Activated T-cell treated with anti-CD3 and anti-CD28 coated beads, Interleukin-2, amount 50 U/mL, for 24 hours (primary cell): ENCODE measurements at regions not wholly inside any gene's neighbourhood (a gene's known extent, or its start where the extent isn't known, plus 50 kb on each side); places are given as distances from the start of the nearest gene placed in this dataset.
"Not testable (repeated sequence)": the region's sequence is repeated elsewhere in the genome, so short reads cannot be mapped to it uniquely, and the experiment has no call there.

Experiments
- DNase-seq: peaks from one replicate; pipeline ENCODE4 v3.0.0-alpha.2; 2020
- H3K27ac Mint-ChIP-seq: 2 replicates; pipeline ENCODE4 v1.8.0; 2020; ENCODE audit warnings: mild to moderate bottlenecking, mixed read lengths
- H3K27me3 Mint-ChIP-seq: 2 replicates; pipeline ENCODE4 v1.8.0; 2020; ENCODE audit warnings: mixed read lengths
- H3K36me3 Mint-ChIP-seq: 2 replicates; pipeline ENCODE4 v1.8.0; 2020; ENCODE audit warnings: low read depth, mixed read lengths
- H3K4me1 Mint-ChIP-seq: 2 replicates; pipeline ENCODE4 v1.8.0; 2020; ENCODE audit warnings: low read depth, mixed read lengths
- H3K4me3 Mint-ChIP-seq: 2 replicates; pipeline ENCODE4 v1.8.0; 2020; ENCODE audit warnings: mild to moderate bottlenecking, moderate library complexity, mixed read lengths
- H3K9me3 Mint-ChIP-seq: 2 replicates; pipeline ENCODE4 v1.8.0; 2020; ENCODE audit warnings: mixed read lengths

GRCh38 chr13:86253497-86253896 is 454.3 kb upstream of the SLITRK6 start:
- DNase-seq, H3K36me3 Mint-ChIP-seq, H3K4me1 Mint-ChIP-seq, H3K27ac Mint-ChIP-seq, H3K4me3 Mint-ChIP-seq, H3K9me3 Mint-ChIP-seq, H3K27me3 Mint-ChIP-seq: not testable (repeated sequence)

GRCh38 chr13:86255820-86256219 is 456.6 kb upstream of the SLITRK6 start:
- H3K4me3 Mint-ChIP-seq, H3K36me3 Mint-ChIP-seq, H3K27ac Mint-ChIP-seq, H3K9me3 Mint-ChIP-seq, DNase-seq, H3K27me3 Mint-ChIP-seq, H3K4me1 Mint-ChIP-seq: not testable (repeated sequence)

- DNase-seq = no peak
- Mint-ChIP-seq H3K4me3 (no peak overlapping the region), H3K36me3 (no peaks in the 10 kb centered on the region), H3K27me3 (no peaks in the 10 kb centered on the region), H3K27ac (no peak overlapping the region), H3K9me3 (peaks cover 1% of the 10 kb centered on the region), H3K4me1 (no peaks in the 10 kb centered on the region)
These were observed 470.3 kb upstream of the SLITRK6 start for GRCh38 chr13:86269511-86269910.

GRCh38 chr13:86282442-86282841 is 483.2 kb upstream of the SLITRK6 start:
- Mint-ChIP-seq H3K4me1 (no peaks in the 10 kb centered on the region), H3K9me3 (peaks cover 15% of the 10 kb centered on the region), H3K36me3 (no peaks in the 10 kb centered on the region), H3K27me3 (no peaks in the 10 kb centered on the region), H3K4me3 (no peak overlapping the region), H3K27ac (no peak overlapping the region)
- DNase-seq = no peak

- no peaks in the 10 kb centered on the region for H3K27me3 Mint-ChIP-seq
These were observed 483.8 kb upstream of the SLITRK6 start for GRCh38 chr13:86283031-86283430.

GRCh38 chr13:86298725-86299124 is 499.5 kb upstream of the SLITRK6 start:
- DNase-seq = no peak
- H3K27me3 Mint-ChIP-seq = no peaks in the 10 kb centered on the region
- H3K4me3 Mint-ChIP-seq = no peak overlapping the region
- no peaks in the 10 kb centered on the region for H3K4me1 Mint-ChIP-seq
- H3K36me3 Mint-ChIP-seq = no peaks in the 10 kb centered on the region
- H3K9me3 Mint-ChIP-seq = peaks cover 3% of the 10 kb centered on the region
- H3K27ac Mint-ChIP-seq = no peak overlapping the region

More at GRCh38 chr13:86283031-86283430, 483.8 kb upstream of the SLITRK6 start:
- no peak overlapping the region for H3K4me3 Mint-ChIP-seq
- H3K36me3 Mint-ChIP-seq = no peaks in the 10 kb centered on the region
- no peaks in the 10 kb centered on the region for H3K4me1 Mint-ChIP-seq
- DNase-seq = no peak
- H3K9me3 Mint-ChIP-seq = peaks cover 12% of the 10 kb centered on the region
- H3K27ac Mint-ChIP-seq = no peak overlapping the region

- H3K9me3 Mint-ChIP-seq = peaks cover 3% of the 10 kb centered on the region
- no peak overlapping the region for H3K4me3 Mint-ChIP-seq
- DNase-seq = no peak
- no peaks in the 10 kb centered on the region for H3K27me3 Mint-ChIP-seq
- H3K4me1 Mint-ChIP-seq = no peaks in the 10 kb centered on the region
- H3K27ac Mint-ChIP-seq = no peak overlapping the region
- no peaks in the 10 kb centered on the region for H3K36me3 Mint-ChIP-seq
These were observed 499.9 kb upstream of the SLITRK6 start for GRCh38 chr13:86299128-86299527.

- Mint-ChIP-seq H3K4me1 (no peaks in the 10 kb centered on the region), H3K27me3 (no peaks in the 10 kb centered on the region), H3K36me3 (no peaks in the 10 kb centered on the region), H3K4me3 (no peak overlapping the region), H3K9me3 (peaks cover 9% of the 10 kb centered on the region), H3K27ac (no peak overlapping the region)
- DNase-seq = no peak
These were observed 510.7 kb upstream of the SLITRK6 start for GRCh38 chr13:86309881-86310280.

GRCh38 chr13:86313421-86313820 is 514.2 kb upstream of the SLITRK6 start:
- Mint-ChIP-seq H3K27me3 (no peaks in the 10 kb centered on the region), H3K36me3 (no peaks in the 10 kb centered on the region), H3K4me3 (no peak overlapping the region), H3K27ac (no peak overlapping the region), H3K4me1 (no peaks in the 10 kb centered on the region), H3K9me3 (peaks cover 9% of the 10 kb centered on the region)
- no peak for DNase-seq

- Mint-ChIP-seq H3K4me1 (no peaks in the 10 kb centered on the region), H3K4me3 (no peak overlapping the region), H3K27me3 (no peaks in the 10 kb centered on the region), H3K27ac (no peak overlapping the region), H3K36me3 (no peaks in the 10 kb centered on the region), H3K9me3 (no peaks in the 10 kb centered on the region)
- DNase-seq = no peak
These were observed 519.2 kb upstream of the SLITRK6 start for GRCh38 chr13:86318450-86318849.

- Mint-ChIP-seq H3K27me3 (no peaks in the 10 kb centered on the region), H3K27ac (no peak overlapping the region), H3K4me1 (no peaks in the 10 kb centered on the region), H3K9me3 (peaks cover 4% of the 10 kb centered on the region), H3K4me3 (no peak overlapping the region), H3K36me3 (no peaks in the 10 kb centered on the region)
- no peak for DNase-seq
These were observed 525.0 kb upstream of the SLITRK6 start for GRCh38 chr13:86324191-86324590.

GRCh38 chr13:86355301-86355700 is 556.1 kb upstream of the SLITRK6 start:
- H3K9me3 Mint-ChIP-seq = peaks cover 2% of the 10 kb centered on the region
- H3K27me3 Mint-ChIP-seq = no peaks in the 10 kb centered on the region
- H3K4me1 Mint-ChIP-seq = no peaks in the 10 kb centered on the region
- no peak overlapping the region for H3K4me3 Mint-ChIP-seq
- no peaks in the 10 kb centered on the region for H3K36me3 Mint-ChIP-seq
- H3K27ac Mint-ChIP-seq = no peak overlapping the region
- no peak for DNase-seq

GRCh38 chr13:86357106-86357505 is 557.9 kb upstream of the SLITRK6 start:
- no peak overlapping the region for H3K4me3 Mint-ChIP-seq
- no peaks in the 10 kb centered on the region for H3K4me1 Mint-ChIP-seq
- no peaks in the 10 kb centered on the region for H3K27me3 Mint-ChIP-seq
- no peak for DNase-seq
- no peak overlapping the region for H3K27ac Mint-ChIP-seq
- peaks cover 2% of the 10 kb centered on the region for H3K9me3 Mint-ChIP-seq
- no peaks in the 10 kb centered on the region for H3K36me3 Mint-ChIP-seq

GRCh38 chr13:86363749-86364148 is 564.5 kb upstream of the SLITRK6 start:
- not testable (repeated sequence) for H3K36me3 Mint-ChIP-seq, H3K9me3 Mint-ChIP-seq, H3K4me3 Mint-ChIP-seq, H3K27me3 Mint-ChIP-seq, DNase-seq, H3K27ac Mint-ChIP-seq, H3K4me1 Mint-ChIP-seq

GRCh38 chr13:86368924-86369323 is 569.7 kb upstream of the SLITRK6 start:
- DNase-seq = no peak
- H3K36me3 Mint-ChIP-seq = no peaks in the 10 kb centered on the region
- no peak overlapping the region for H3K4me3 Mint-ChIP-seq
- H3K27ac Mint-ChIP-seq = no peak overlapping the region
- peaks cover 4% of the 10 kb centered on the region for H3K9me3 Mint-ChIP-seq
- no peaks in the 10 kb centered on the region for H3K27me3 Mint-ChIP-seq
- H3K4me1 Mint-ChIP-seq = no peaks in the 10 kb centered on the region

- no peak overlapping the region for H3K27ac Mint-ChIP-seq
- H3K4me1 Mint-ChIP-seq = no peaks in the 10 kb centered on the region
- H3K27me3 Mint-ChIP-seq = no peaks in the 10 kb centered on the region
- no peaks in the 10 kb centered on the region for H3K36me3 Mint-ChIP-seq
- DNase-seq = no peak
- H3K4me3 Mint-ChIP-seq = no peak overlapping the region
- H3K9me3 Mint-ChIP-seq = peaks cover 12% of the 10 kb centered on the region
These were observed 578.2 kb upstream of the SLITRK6 start for GRCh38 chr13:86377451-86377850.
